ENCODE measurements at regions not wholly inside any gene's neighbourhood (a gene's known extent, or its start where the extent isn't known, plus 50 kb on each side); places are given as distances from the start of the nearest gene placed in this dataset.

- Histone ChIP-seq H3K9me3 (replicated peaks in 1 of 2; ENCODE audit: control insufficient read depth in 1 of 2, insufficient read depth in 1 of 2, low read length in 2 of 2) (no peaks in the 10 kb centered on the region), H3K36me3 (replicated peaks in 1 of 2; ENCODE audit: control insufficient read depth in 1 of 2, insufficient read depth in 2 of 2, low read length in 2 of 2) (no peaks in the 10 kb centered on the region), H3K9ac (ENCODE audit: insufficient read depth, low read length, poor library complexity, severe bottlenecking) (no peak overlapping the region), H2AFZ (ENCODE audit: insufficient read depth, low read depth, low read length, poor library complexity, severe bottlenecking) (no peak overlapping the region), H4K20me1 (ENCODE audit: insufficient read depth, low read length) (no peaks in the 10 kb centered on the region), H3K79me2 (ENCODE audit: insufficient read depth, low read length) (no peaks in the 10 kb centered on the region), H3K27ac (ENCODE audit: low read depth in 1 of 2, low read length in 2 of 2) (no peak overlapping the region), H3K4me3 (replicated peaks in 1 of 3; ENCODE audit: low read depth in 2 of 3, low read length in 3 of 3) (no peak overlapping the region), H3K27me3 (ENCODE audit: control insufficient read depth in 2 of 2, insufficient read depth in 2 of 2, low read length in 2 of 2) (no peaks in the 10 kb centered on the region), H3K4me2 (replicated peaks; ENCODE audit: extremely low read depth, low read length, poor library complexity, severe bottlenecking) (no peak overlapping the region), H3K4me1 (ENCODE audit: control insufficient read depth in 1 of 2, insufficient read depth in 2 of 2, low read length in 2 of 2) (no peaks in the 10 kb centered on the region)
- Mint-ChIP-seq H3K9me3 (peaks cover 0 to 2% (median 0%) of the 10 kb centered on the region in 7 donors), H3K27ac (no peak overlapping the region), H3K27me3 (ENCODE audit: low read depth in 3 of 3) (peaks cover 0 to 2% (median 0%) of the 10 kb centered on the region in 3 donors), H3K36me3 (no peaks in the 10 kb centered on the region), H3K4me3 (no peak overlapping the region), H3K4me1 (no peaks in the 10 kb centered on the region)
- DNase-seq: no peak
- no peak for TF ChIP-seq CTCF (IDR thresholded peaks at IDR 0.05)
- intact Hi-C loops (cut with micrococcal nuclease): no loop called here
- 100% methylated on average over 1 of the region's 2 CpGs for WGBS (ENCODE audit: insufficient coverage)
These were observed 445.7 kb upstream of the BCHE start for GRCh38 chr3:166282931-166283330.

DNA sequence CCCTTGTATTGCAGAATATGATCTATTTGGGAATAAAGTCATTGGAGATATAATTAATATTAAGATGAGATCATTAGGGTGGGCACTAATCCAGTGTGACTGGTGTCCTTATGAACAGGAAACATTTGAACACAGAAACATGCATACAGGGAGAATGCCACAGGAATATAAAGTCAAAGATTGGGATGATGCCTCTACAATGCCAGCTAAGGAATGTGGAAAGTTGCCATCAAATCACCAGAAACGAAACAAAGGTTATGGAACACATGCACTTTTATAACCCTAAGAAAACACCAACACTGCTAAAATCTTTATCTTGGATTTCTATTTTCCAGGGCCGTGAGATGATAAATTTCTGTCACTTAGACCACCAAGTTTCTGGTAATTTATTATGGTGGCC lies 442.4 kb upstream of the BCHE start:
- DNase-seq: no peak
- Histone ChIP-seq H3K9me3 (replicated peaks in 1 of 2; ENCODE audit: control insufficient read depth in 1 of 2, insufficient read depth in 1 of 2, low read length in 2 of 2) (no peaks in the 10 kb centered on the region), H3K27me3 (ENCODE audit: control insufficient read depth in 2 of 2, insufficient read depth in 2 of 2, low read length in 2 of 2) (no peaks in the 10 kb centered on the region), H3K36me3 (replicated peaks in 1 of 2; ENCODE audit: control insufficient read depth in 1 of 2, insufficient read depth in 2 of 2, low read length in 2 of 2) (no peaks in the 10 kb centered on the region), H3K79me2 (ENCODE audit: insufficient read depth, low read length) (no peaks in the 10 kb centered on the region), H3K4me3 (replicated peaks in 1 of 3; ENCODE audit: low read depth in 2 of 3, low read length in 3 of 3) (no peak overlapping the region), H3K4me2 (replicated peaks; ENCODE audit: extremely low read depth, low read length, poor library complexity, severe bottlenecking) (no peak overlapping the region), H2AFZ (ENCODE audit: insufficient read depth, low read depth, low read length, poor library complexity, severe bottlenecking) (no peak overlapping the region), H3K9ac (ENCODE audit: insufficient read depth, low read length, poor library complexity, severe bottlenecking) (no peak overlapping the region), H3K4me1 (ENCODE audit: control insufficient read depth in 1 of 2, insufficient read depth in 2 of 2, low read length in 2 of 2) (no peaks in the 10 kb centered on the region), H3K27ac (ENCODE audit: low read depth in 1 of 2, low read length in 2 of 2) (no peak overlapping the region), H4K20me1 (ENCODE audit: insufficient read depth, low read length) (no peaks in the 10 kb centered on the region)
- no peak for TF ChIP-seq CTCF (IDR thresholded peaks at IDR 0.05)
- H3K4me1 Mint-ChIP-seq: no peaks in the 10 kb centered on the region
- H3K9me3 Mint-ChIP-seq: peaks cover 0 to 2% (median 0%) of the 10 kb centered on the region in 7 donors
- WGBS (ENCODE audit: insufficient coverage): no CpG with 5 or more reads among the region's 2 CpGs
- H3K27me3 Mint-ChIP-seq (ENCODE audit: low read depth in 3 of 3): peaks cover 0 to 2% (median 0%) of the 10 kb centered on the region in 3 donors
- H3K36me3 Mint-ChIP-seq: no peaks in the 10 kb centered on the region
- intact Hi-C loops (cut with micrococcal nuclease): no loop called here
- H3K27ac Mint-ChIP-seq: no peak overlapping the region
- H3K4me3 Mint-ChIP-seq: no peak overlapping the region

Measured in CD14-positive monocyte (primary cell).